HL-60 (cell line): ENCODE measurements at regions not wholly inside any gene's neighbourhood (a gene's known extent, or its start where the extent isn't known, plus 50 kb on each side); places are given as distances from the start of the nearest gene placed in this dataset.

Experiments
- DNase-seq, 2 experiments: peaks; one replicate each; pipeline ENCODE4 v3.0.0-alpha.2; 2010 to 2020; ENCODE audit warnings: low read depth in 1 of 2, low spot score in 1 of 2
- H3K27ac ChIP-seq: fragments of 250-450 bp; sonication (Bioruptor Pico); replicated peaks from 2 replicates; pipeline ENCODE4 v1.5.1; 2020; ENCODE audit warnings: mild to moderate bottlenecking, moderate library complexity
- H3K27me3 ChIP-seq: fragments of 250-450 bp; sonication (Bioruptor Pico); 2 replicates; pipeline ENCODE4 v1.5.1; 2021; ENCODE audit warnings: mild to moderate bottlenecking, moderate library complexity; ENCODE audit not compliant: insufficient read depth, poor library complexity, severe bottlenecking
- H3K4me3 ChIP-seq: replicated peaks from 2 replicates; pipeline ENCODE4 v1.5.1; 2011; ENCODE audit warnings: mild to moderate bottlenecking, control low read depth, low read length; ENCODE audit not compliant: insufficient read depth
- CTCF ChIP-seq: IDR thresholded peaks from one replicate; pipeline ENCODE4 v1.5.1; 2011; ENCODE audit warnings: low read length, control low read depth, inconsistent platforms; ENCODE audit not compliant: insufficient read depth
- GABPA ChIP-seq: IDR thresholded peaks from 2 replicates; pipeline ENCODE4 v1.6.1; 2012; ENCODE audit warnings: low read depth
- POLR2AphosphoS5 ChIP-seq: IDR thresholded peaks from 2 replicates; pipeline ENCODE4 v1.6.1; 2012; ENCODE audit warnings: low read depth
- REST ChIP-seq: IDR thresholded peaks from 2 replicates; pipeline ENCODE4 v1.6.1; 2012; ENCODE audit warnings: low read depth; ENCODE audit not compliant: insufficient replicate concordance
- SPI1 ChIP-seq: IDR thresholded peaks from 2 replicates; pipeline ENCODE4 v1.6.1; 2012; ENCODE audit warnings: low read depth, mild to moderate bottlenecking, borderline replicate concordance

- Histone ChIP-seq H3K4me3 (no peak overlapping the region), H3K27me3 (no peaks in the 10 kb centered on the region), H3K27ac (no peak overlapping the region)
- DNase-seq, result no peak
- no peak for TF ChIP-seq GABPA
- TF ChIP-seq POLR2AphosphoS5, result no peak
- TF ChIP-seq CTCF, result no peak
- no peak for TF ChIP-seq REST
- no peak for TF ChIP-seq SPI1
Measured at GRCh38 chr15:61715082-61715481, 345.2 kb downstream of the VPS13C start.

GRCh38 chr15:61712129-61712759, 348.0 kb downstream of the VPS13C start:
- no peak for DNase-seq
- Histone ChIP-seq H3K27me3 (no peaks in the 10 kb centered on the region), H3K4me3 (no peak overlapping the region), H3K27ac (no peak overlapping the region)
- TF ChIP-seq GABPA, result no peak
- no peak for TF ChIP-seq CTCF
- TF ChIP-seq SPI1, result no peak
- TF ChIP-seq POLR2AphosphoS5, result no peak
- no peak for TF ChIP-seq REST

- no peak overlapping the region for H3K4me3 ChIP-seq
- no peak overlapping the region for H3K27ac ChIP-seq
- no peaks in the 10 kb centered on the region for H3K27me3 ChIP-seq
- no peak for TF ChIP-seq CTCF
- no peak for TF ChIP-seq POLR2AphosphoS5
- DNase-seq, result no peak
Measured at GRCh38 chr15:61702224-61703020, 357.8 kb downstream of the VPS13C start.
